Brain microvascular endothelial cell (primary cell): ENCODE measurements at regions not wholly inside any gene's neighbourhood (a gene's known extent, or its start where the extent isn't known, plus 50 kb on each side); places are given as distances from the start of the nearest gene placed in this dataset.
"Not testable (repeated sequence)": the region's sequence is repeated elsewhere in the genome, so short reads cannot be mapped to it uniquely, and the experiment has no call there.

Experiments
- DNase-seq: peaks from one replicate; pipeline ENCODE4 v3.0.0-alpha.2; 2020
- H3K27ac ChIP-seq: fragments of 250-450 bp; sonication (Bioruptor Pico); 2 replicates; pipeline ENCODE4 v1.5.1; 2020; ENCODE audit warnings: mild to moderate bottlenecking, moderate library complexity
- H3K27me3 ChIP-seq: fragments of 250-450 bp; sonication (Bioruptor Pico); replicated peaks from 2 replicates; pipeline ENCODE4 v1.5.1; 2020; ENCODE audit warnings: mild to moderate bottlenecking
- H3K36me3 ChIP-seq: fragments of 250-450 bp; sonication (Bioruptor Pico); replicated peaks from 2 replicates; pipeline ENCODE4 v1.5.1; 2020; ENCODE audit warnings: mild to moderate bottlenecking
- H3K4me3 ChIP-seq: 2 replicates; pipeline ENCODE4 v1.5.1; 2011; ENCODE audit warnings: low read depth, mild to moderate bottlenecking, control low read depth, low read length, moderate library complexity
- in situ Hi-C: cut with HindIII; loops from 2 replicates; pipeline ENCODE4 v1.10.0; 2017; ENCODE audit warnings: low sequenced_read_pairs, low pct_ligation_motif_present
- TF ChIP-seq, protein P1 (sequence below): IDR thresholded peaks from 2 replicates; pipeline ENCODE4 v1.5.1; 2011; ENCODE audit warnings: low read depth, mild to moderate bottlenecking, moderate library complexity, low read length, control low read depth, inconsistent platforms; ENCODE audit errors: missing control alignments

GRCh38 chr5:23991406-23991805 is 484.0 kb downstream of the PRDM9 start:
- in situ Hi-C loops: no loop called here
- H3K4me3 ChIP-seq: no peak overlapping the region
- no peak for DNase-seq
- H3K27me3 ChIP-seq: no peaks in the 10 kb centered on the region
- H3K27ac ChIP-seq: no peak overlapping the region
- no peaks in the 10 kb centered on the region for H3K36me3 ChIP-seq
- TF ChIP-seq, protein P1, sequence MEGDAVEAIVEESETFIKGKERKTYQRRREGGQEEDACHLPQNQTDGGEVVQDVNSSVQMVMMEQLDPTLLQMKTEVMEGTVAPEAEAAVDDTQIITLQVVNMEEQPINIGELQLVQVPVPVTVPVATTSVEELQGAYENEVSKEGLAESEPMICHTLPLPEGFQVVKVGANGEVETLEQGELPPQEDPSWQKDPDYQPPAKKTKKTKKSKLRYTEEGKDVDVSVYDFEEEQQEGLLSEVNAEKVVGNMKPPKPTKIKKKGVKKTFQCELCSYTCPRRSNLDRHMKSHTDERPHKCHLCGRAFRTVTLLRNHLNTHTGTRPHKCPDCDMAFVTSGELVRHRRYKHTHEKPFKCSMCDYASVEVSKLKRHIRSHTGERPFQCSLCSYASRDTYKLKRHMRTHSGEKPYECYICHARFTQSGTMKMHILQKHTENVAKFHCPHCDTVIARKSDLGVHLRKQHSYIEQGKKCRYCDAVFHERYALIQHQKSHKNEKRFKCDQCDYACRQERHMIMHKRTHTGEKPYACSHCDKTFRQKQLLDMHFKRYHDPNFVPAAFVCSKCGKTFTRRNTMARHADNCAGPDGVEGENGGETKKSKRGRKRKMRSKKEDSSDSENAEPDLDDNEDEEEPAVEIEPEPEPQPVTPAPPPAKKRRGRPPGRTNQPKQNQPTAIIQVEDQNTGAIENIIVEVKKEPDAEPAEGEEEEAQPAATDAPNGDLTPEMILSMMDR: no peak

DNA sequence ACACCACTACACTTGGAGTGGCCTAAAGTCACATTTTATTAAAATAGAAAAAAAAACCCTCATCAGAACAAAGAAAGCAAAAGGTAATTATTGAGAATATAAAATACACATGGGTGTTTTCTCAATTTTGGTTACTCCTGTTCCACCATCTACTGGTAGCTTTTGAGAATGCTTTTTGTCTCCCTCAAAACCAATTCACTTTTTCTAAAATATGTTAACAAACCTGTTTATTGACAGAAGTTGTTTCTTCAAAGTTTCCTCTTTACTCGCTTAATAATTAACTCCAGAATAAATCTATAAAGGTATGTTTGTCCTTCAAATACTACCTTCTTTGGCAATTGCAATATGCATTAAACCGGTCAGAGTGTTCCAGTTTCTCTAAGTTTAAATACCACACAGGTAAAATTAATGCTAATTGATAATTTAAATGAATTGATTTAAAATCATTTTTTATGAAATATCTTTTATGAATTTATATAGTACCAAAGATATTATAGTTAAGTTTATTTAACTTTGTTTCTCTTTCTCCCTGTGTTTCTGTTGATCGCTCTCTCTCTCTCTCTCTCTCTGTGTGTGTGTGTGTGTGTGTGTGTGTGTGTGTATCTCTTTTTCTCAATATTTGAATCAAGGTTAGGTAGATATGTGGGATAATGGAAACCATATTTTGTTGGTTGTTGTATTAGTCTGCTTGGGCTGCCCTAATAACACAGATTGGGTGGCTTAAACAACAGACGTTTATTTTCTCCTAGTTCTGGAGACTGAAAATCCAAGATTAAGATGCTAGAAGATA is 487.4 kb downstream of the PRDM9 start:
- DNase-seq: no peak
- Histone ChIP-seq H3K4me3 (no peak overlapping the region), H3K27me3 (no peaks in the 10 kb centered on the region), H3K36me3 (no peaks in the 10 kb centered on the region), H3K27ac (no peak overlapping the region)
- TF ChIP-seq, protein P1: no peak
- in situ Hi-C loops: no loop called here

DNA sequence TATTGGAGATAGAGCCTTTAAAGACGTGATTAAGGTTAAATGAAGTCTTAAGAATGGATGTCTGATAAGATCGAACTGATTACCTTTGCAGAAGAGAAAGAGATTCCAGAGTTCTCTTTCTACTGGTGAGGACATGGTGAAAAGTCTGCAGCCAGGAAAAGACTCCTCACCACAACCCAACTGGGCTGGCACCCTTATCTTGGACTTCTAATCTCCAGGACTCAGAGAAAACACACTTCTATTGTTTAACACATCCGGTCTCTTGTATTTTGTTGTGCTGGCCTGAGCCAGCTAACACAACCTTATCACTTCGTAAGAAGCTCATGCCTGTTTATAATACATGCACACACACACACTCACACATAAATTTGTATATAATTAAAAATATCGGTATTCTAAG is 489.1 kb downstream of the PRDM9 start:
- no peak overlapping the region for H3K4me3 ChIP-seq
- in situ Hi-C loops: no loop called here
- no peaks in the 10 kb centered on the region for H3K27me3 ChIP-seq
- H3K36me3 ChIP-seq: no peaks in the 10 kb centered on the region
- no peak overlapping the region for H3K27ac ChIP-seq
- TF ChIP-seq, protein P1: no peak
- DNase-seq: no peak

- H3K4me3 ChIP-seq: no peak overlapping the region
- TF ChIP-seq, protein P1: no peak
- in situ Hi-C loops: no loop called here
Observed at GRCh38 chr5:24005384-24005783, 498.0 kb downstream of the PRDM9 start.

GRCh38 chr5:24017710-24018109 is 510.3 kb downstream of the PRDM9 start:
- in situ Hi-C loops: not testable (repeated sequence)

More at GRCh38 chr5:24005384-24005783, 498.0 kb downstream of the PRDM9 start:
- DNase-seq: no peak
- no peaks in the 10 kb centered on the region for H3K27me3 ChIP-seq
- H3K36me3 ChIP-seq: no peaks in the 10 kb centered on the region
- H3K27ac ChIP-seq: no peak overlapping the region

GRCh38 chr5:24026288-24026687 is 518.9 kb downstream of the PRDM9 start:
- H3K27me3 ChIP-seq: no peaks in the 10 kb centered on the region
- in situ Hi-C loops: no loop called here
- TF ChIP-seq, protein P1: no peak

More at GRCh38 chr5:24017710-24018109, 510.3 kb downstream of the PRDM9 start:
- H3K27me3 ChIP-seq, DNase-seq, H3K27ac ChIP-seq, H3K4me3 ChIP-seq, H3K36me3 ChIP-seq: not testable (repeated sequence)

More at GRCh38 chr5:24026288-24026687, 518.9 kb downstream of the PRDM9 start:
- Histone ChIP-seq H3K36me3 (no peaks in the 10 kb centered on the region), H3K27ac (no peak overlapping the region), H3K4me3 (no peak overlapping the region)
- no peak for DNase-seq
